ENCODE measurements at regions not wholly inside any gene's neighbourhood (a gene's known extent, or its start where the extent isn't known, plus 50 kb on each side); places are given as distances from the start of the nearest gene placed in this dataset.

- intact Hi-C loops (cut with micrococcal nuclease; ENCODE audit: unreplicated experiment) = no loop called here
- ATAC-seq = no peak
- BruUV-seq (replicated peaks) = no TSS peak
- Histone ChIP-seq H3K9ac (ENCODE audit: control insufficient read depth, insufficient read depth, low read length) (no peak overlapping the region), H3K4me2 (ENCODE audit: control insufficient read depth, insufficient read depth) (no peak overlapping the region), H3K4me1 (ENCODE audit: control insufficient read depth, insufficient read depth, low read length) (no peaks in the 10 kb centered on the region), H3K4me3 (no peak overlapping the region), H3K9me3 (replicated peaks; ENCODE audit: control insufficient read depth, insufficient read depth, low read length) (no peaks in the 10 kb centered on the region), H3K79me2 (ENCODE audit: control insufficient read depth, insufficient read depth, low read length) (no peaks in the 10 kb centered on the region), H3K36me3 (ENCODE audit: control insufficient read depth in 2 of 2, insufficient read depth in 2 of 2, low read length in 1 of 2) (no peaks in the 10 kb centered on the region), H3K27me3 (replicated peaks in 1 of 2; ENCODE audit: control insufficient read depth in 2 of 2, insufficient read depth in 2 of 2, low read length in 1 of 2) (no peaks in the 10 kb centered on the region), H3K27ac (ENCODE audit: control insufficient read depth, insufficient read depth) (no peak overlapping the region), H2AFZ (ENCODE audit: control insufficient read depth, low read depth, low read length) (no peak overlapping the region), H4K20me1 (ENCODE audit: control insufficient read depth, insufficient read depth) (no peaks in the 10 kb centered on the region)
- ChIA-PET SMC1A (ENCODE audit: uncharacterized antibody, unreplicated experiment) (no interaction called here), POLR2A (no interaction called here), RAD21 (ENCODE audit: unreplicated experiment) (no interaction called here), CTCF (no interaction called here)
- no peak for DNase-seq (ENCODE audit: low read depth, low spot score)
- WGBS (ENCODE audit: insufficient coverage, insufficient replicate concordance, low lambda C conversion rate, missing lambda C conversion rate) = 33% methylated on average over 1 of the region's 1 CpG
- TF ChIP-seq RB1 (IDR thresholded peaks at IDR 0.05; ENCODE audit: borderline replicate concordance) = no peak
- TF ChIP-seq NRF1 (conservative IDR thresholded peaks at IDR 0.05; ENCODE audit: low read depth, low read length) = no peak
- TF ChIP-seq SREBF1 (IDR thresholded peaks at IDR 0.05; ENCODE audit: low read length) = no peak
- TF ChIP-seq JUNB (IDR thresholded peaks at IDR 0.05) = no peak
- no peak for TF ChIP-seq CEBPB (IDR thresholded peaks at IDR 0.05; ENCODE audit: borderline replicate concordance in 1 of 2, low read depth in 2 of 2, low read length in 2 of 2)
- no peak for TF ChIP-seq BCL11A (IDR thresholded peaks at IDR 0.05; ENCODE audit: low read depth, low read length)
- no peak for TF ChIP-seq EZH2 (IDR thresholded peaks at IDR 0.05; ENCODE audit: borderline replicate concordance, control insufficient read depth, low read depth, low read length)
- no peak for TF ChIP-seq WRNIP1 (IDR thresholded peaks at IDR 0.05; ENCODE audit: borderline replicate concordance, low read depth, low read length)
- TF ChIP-seq YY1 (IDR thresholded peaks at IDR 0.05; ENCODE audit: low read depth, low read length) = no peak
- no peak for TF ChIP-seq BHLHE40 (IDR thresholded peaks at IDR 0.05; ENCODE audit: borderline replicate concordance in 1 of 2, low read depth in 2 of 2, low read length in 1 of 2)
- no peak for TF ChIP-seq TCF7 (IDR thresholded peaks at IDR 0.05; ENCODE audit: borderline replicate concordance)
- no peak for TF ChIP-seq HSF1 (IDR thresholded peaks at IDR 0.05; ENCODE audit: low read depth, low read length)
- TF ChIP-seq RUNX3 (IDR thresholded peaks at IDR 0.05; ENCODE audit: low read length) = no peak
- no peak for TF ChIP-seq HDAC6 (IDR thresholded peaks at IDR 0.05; ENCODE audit: unreplicated experiment)
- FAIRE-seq = no peak
- in situ Hi-C loops (cut with MboI) = no loop called here
Observed at GRCh38 chr7:47198159-47198558, 383.8 kb downstream of the TNS3 start.
